WI38 (cell line): ENCODE measurements at regions not wholly inside any gene's neighbourhood (a gene's known extent, or its start where the extent isn't known, plus 50 kb on each side); places are given as distances from the start of the nearest gene placed in this dataset.

Source experiments
- H3K4me3 ChIP-seq: 2 replicates; pipeline ENCODE4 v1.5.1; 2011; ENCODE audit warnings: low read depth, mild to moderate bottlenecking, control low read depth, low read length
- TF ChIP-seq, protein P1 (sequence below): IDR thresholded peaks from 2 replicates; pipeline ENCODE4 v1.5.1; 2012; ENCODE audit warnings: low read depth, mild to moderate bottlenecking, control low read depth, low read length

DNA sequence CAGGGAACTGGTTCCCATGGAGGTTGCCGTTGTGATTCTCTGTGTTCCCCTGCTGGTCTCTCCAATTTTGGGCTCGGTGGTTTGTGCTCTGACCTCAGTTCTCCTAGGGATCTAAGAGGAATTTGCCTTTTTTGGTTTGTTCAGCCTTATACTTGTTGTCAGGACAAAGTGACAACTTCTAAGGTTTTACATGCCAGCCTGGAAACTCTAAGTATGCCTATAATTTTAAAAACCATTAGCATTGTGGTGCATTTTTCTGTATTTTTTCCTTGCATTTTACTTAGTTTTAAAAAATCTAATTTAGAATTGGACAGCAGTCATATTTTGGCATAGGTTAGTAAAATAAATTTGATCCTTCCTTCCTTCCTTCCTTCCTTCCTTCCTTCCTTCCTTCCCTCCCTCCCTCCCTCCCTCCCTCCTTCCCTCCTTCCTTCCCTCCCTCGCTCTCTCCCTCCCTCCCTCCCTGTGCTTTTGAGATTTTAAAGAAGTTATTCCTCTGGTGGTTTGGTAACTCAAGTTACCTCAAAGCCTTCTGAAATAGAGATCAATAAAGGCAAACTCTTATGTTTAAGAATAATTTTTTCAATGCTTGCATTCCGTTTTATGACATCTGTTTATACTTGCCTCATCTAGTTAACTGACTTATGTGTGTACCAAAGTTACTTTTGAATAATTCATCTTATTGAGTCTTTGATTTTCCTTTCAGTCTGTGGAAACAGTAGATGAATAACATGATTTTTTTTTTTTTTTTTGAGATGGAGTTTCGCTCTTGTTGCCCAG, 141.3 kb upstream of the RGS17 start:
- TF ChIP-seq, protein P1, sequence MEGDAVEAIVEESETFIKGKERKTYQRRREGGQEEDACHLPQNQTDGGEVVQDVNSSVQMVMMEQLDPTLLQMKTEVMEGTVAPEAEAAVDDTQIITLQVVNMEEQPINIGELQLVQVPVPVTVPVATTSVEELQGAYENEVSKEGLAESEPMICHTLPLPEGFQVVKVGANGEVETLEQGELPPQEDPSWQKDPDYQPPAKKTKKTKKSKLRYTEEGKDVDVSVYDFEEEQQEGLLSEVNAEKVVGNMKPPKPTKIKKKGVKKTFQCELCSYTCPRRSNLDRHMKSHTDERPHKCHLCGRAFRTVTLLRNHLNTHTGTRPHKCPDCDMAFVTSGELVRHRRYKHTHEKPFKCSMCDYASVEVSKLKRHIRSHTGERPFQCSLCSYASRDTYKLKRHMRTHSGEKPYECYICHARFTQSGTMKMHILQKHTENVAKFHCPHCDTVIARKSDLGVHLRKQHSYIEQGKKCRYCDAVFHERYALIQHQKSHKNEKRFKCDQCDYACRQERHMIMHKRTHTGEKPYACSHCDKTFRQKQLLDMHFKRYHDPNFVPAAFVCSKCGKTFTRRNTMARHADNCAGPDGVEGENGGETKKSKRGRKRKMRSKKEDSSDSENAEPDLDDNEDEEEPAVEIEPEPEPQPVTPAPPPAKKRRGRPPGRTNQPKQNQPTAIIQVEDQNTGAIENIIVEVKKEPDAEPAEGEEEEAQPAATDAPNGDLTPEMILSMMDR = no peak
- H3K4me3 ChIP-seq = no peak overlapping the region

DNA sequence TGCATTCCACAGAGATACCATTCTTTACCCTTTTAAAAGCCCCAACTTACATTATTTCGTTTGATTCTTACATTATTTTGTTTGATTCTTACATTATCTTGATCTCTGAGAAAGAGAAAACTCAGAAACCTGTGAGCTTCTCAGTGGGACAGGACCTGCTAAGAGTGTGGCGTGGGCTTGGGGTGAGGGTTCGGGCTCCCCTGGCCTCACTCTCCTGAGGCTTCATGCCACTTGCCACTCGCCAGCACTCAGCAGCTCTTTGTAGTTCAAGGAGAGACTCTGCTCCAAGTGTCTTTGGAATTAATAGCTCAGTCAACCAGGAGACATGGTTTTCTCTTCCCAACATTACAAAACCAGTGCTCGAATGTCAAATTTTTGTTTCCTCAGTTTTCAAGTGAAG, 132.4 kb upstream of the RGS17 start:
- TF ChIP-seq, protein P1 = no peak
- no peak overlapping the region for H3K4me3 ChIP-seq

DNA sequence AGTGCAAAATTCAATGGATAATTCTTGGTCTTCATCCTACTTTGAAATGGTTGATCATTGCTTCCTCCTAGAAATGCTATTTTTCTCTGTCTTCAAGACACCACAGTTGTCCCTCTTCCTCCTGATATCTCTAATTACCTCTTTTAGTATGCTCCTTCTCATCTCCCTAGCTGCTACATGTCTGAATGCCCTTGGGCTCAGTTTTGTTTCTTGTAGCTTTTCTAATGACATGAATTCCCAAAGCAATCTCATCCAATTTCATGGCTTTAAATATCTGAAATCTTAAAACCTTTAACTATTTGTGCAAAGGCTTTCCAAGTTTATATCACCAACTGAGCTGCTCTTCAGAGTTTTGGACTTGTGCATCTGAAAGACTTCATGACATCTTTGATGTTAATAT, 120.2 kb upstream of the RGS17 start:
- TF ChIP-seq, protein P1 = no peak
- no peak overlapping the region for H3K4me3 ChIP-seq

DNA sequence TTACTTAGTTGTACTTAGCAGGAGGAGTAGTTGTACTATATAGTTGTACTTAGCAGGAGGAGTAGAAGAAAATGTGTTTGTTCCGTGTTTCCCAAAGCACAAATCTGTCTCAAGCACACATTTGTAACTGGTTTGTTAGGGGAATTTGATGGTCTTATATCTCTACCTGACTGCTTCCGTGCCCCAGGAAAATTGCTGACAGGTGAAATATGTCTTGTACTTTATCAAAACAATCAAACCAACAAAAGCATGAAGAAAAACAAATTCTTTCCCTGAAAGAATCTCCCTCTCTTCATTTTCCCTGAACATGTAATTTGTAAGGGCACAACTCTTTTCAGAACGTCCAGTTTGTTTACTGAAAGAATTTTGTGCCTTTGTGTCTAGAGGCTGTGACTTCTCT, 106.6 kb upstream of the RGS17 start:
- TF ChIP-seq, protein P1 = no peak
- H3K4me3 ChIP-seq = no peak overlapping the region

DNA sequence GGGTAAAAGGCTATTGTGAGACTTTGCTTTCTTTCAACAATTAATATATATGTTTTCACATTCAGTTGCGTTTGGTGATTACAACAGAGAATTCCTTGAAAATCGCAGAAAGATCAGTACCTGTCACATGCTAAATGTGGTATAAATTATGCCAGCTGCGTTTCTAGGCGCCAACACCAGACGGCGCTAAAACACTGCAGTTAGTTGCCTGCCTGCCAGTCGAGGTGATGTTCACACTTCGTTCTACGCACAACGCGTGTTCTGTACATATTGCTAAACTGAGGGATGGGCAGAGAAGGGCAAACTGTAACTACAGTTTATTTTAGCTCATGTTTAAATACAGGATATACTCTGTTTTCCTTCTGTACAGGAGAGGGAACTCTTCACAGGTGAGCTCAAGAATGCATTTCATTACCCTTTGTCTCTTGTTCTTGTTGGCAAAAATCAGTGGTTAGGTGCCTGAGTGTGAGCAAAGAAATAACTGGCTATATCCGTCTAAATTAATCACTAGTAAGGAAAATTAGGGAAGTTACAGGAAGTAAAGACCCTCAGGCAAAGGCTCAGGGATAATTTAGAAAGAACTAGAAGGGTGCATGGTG, 100.1 kb upstream of the RGS17 start:
- TF ChIP-seq, protein P1 = peak; percentile 93
- no peak overlapping the region for H3K4me3 ChIP-seq

DNA sequence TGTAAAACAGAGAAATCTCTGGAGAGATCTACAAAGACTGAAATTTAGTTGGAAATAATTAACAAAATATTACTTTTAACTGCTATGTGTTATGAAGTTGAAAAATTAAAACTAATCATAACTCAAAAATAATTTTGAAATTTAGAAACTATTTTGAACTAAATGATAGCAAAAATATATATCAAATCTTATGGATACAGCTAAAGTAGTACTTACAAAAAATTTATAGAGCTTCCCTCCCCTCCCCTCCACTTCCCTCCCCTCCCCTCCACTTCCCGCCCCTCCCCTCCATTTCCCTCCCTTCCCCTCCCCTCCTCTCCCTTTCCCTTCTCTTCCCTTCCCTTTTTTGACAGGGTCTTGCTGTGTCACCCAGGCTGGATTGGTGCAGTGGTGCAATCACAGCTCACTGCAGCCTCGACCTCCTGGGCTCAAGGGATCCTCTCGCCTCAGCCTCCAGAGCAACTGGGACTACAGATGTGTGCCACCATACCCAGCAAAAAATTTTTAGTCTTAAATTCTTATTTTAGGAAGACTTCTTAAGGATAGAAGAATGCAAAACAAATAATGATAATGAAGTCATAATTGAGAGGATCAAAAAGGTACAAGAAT, 87.2 kb upstream of the RGS17 start:
- TF ChIP-seq, protein P1 = no peak
- H3K4me3 ChIP-seq = no peak overlapping the region

DNA sequence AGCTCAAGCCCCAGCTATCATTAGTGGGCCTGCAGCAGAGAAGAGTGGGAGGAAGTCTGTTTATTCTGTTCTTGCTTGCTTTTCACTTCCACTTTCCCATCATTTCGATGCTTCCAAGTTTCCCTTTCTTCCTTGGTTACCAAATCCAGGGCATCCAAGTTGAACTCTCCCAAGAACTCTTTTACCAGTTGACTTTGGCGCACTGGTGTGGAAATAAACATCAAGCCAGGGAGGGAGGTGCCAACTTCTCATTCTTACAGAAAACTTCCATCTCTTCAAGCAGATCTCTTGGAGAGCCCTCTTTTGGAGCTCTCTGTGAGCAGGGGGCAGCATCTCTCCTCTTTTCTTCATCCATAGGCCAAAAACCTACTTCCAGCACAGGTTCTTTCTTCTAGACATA, 85.7 kb upstream of the RGS17 start:
- no peak overlapping the region for H3K4me3 ChIP-seq

More for the DNA sequence above, 85.7 kb upstream of the RGS17 start:
- TF ChIP-seq, protein P1 = no peak
